WTC11 (cell line): ENCODE measurements at regions not wholly inside any gene's neighbourhood (a gene's known extent, or its start where the extent isn't known, plus 50 kb on each side); places are given as distances from the start of the nearest gene placed in this dataset.

Source experiments
- ATAC-seq: fragments of 200-7000 bp; cut with Tn5 transposase; 2 replicates; pipeline ENCODE4 v1.10.0; 2021; ENCODE audit warnings: mild to moderate bottlenecking, moderate library complexity
- CTCF ChIA-PET: fragments of 300-600 bp; sonication (Branson Sonifier 250); formaldehyde crosslinking; loops from one replicate; lab custom pipeline; 2021; ENCODE audit warnings: antibody characterized with exemption; lab: Charles Lee
- POLR2A ChIA-PET: fragments of 350-600 bp; sonication (Branson Sonifier 250); formaldehyde crosslinking; loops from one replicate; lab custom pipeline; 2021; ENCODE audit warnings: antibody characterized with exemption; lab: Charles Lee
- DNase-seq: peaks from one replicate; pipeline ENCODE4 v3.0.0; 2021; ENCODE audit warnings: low spot score
- H3K27ac Mint-ChIP-seq: 2 replicates; pipeline ENCODE4 v1.8.0; 2021; ENCODE audit warnings: mixed read lengths
- H3K27me3 Mint-ChIP-seq: 2 replicates; pipeline ENCODE4 v1.8.0; 2021; ENCODE audit warnings: low read depth, mild to moderate bottlenecking, moderate library complexity, mixed read lengths
- H3K36me3 Mint-ChIP-seq: 2 replicates; pipeline ENCODE4 v1.8.0; 2021; ENCODE audit warnings: mixed read lengths
- H3K4me1 Mint-ChIP-seq: 2 replicates; pipeline ENCODE4 v1.8.0; 2022; ENCODE audit warnings: mixed read lengths
- H3K4me3 Mint-ChIP-seq: 2 replicates; pipeline ENCODE4 v1.8.0; 2021; ENCODE audit warnings: mild to moderate bottlenecking, moderate library complexity, mixed read lengths
- H3K9me3 Mint-ChIP-seq: 2 replicates; pipeline ENCODE4 v1.8.0; 2021; ENCODE audit warnings: mixed read lengths
- CREB1 ChIP-seq: sonication (generic); formaldehyde crosslinking; IDR thresholded peaks from 2 replicates; pipeline ENCODE4 v1.8.0; 2023; ENCODE audit warnings: mild to moderate bottlenecking, missing genetic modification reagents
- EMX1 ChIP-seq: fragments of 250-450 bp; sonication (Bioruptor Pico); IDR thresholded peaks from 2 replicates; pipeline ENCODE4 v1.8.0; 2021; ENCODE audit warnings: mild to moderate bottlenecking
- FOXJ3 ChIP-seq: sonication (generic); formaldehyde crosslinking; IDR thresholded peaks from 2 replicates; pipeline ENCODE4 v1.9.0; 2021; ENCODE audit warnings: missing genetic modification reagents, mild to moderate bottlenecking, borderline replicate concordance
- HMGA2 ChIP-seq: fragments of 250-450 bp; sonication (Bioruptor Pico); IDR thresholded peaks from 2 replicates; pipeline ENCODE4 v1.4.0; 2021; ENCODE audit warnings: mild to moderate bottlenecking, moderate library complexity
- IRF1 ChIP-seq: sonication (generic); formaldehyde crosslinking; IDR thresholded peaks from 2 replicates; pipeline ENCODE4 v1.8.0; 2023; ENCODE audit warnings: missing genetic modification reagents
- JAZF1 ChIP-seq: fragments of 250-450 bp; sonication (Bioruptor Pico); IDR thresholded peaks from 2 replicates; pipeline ENCODE4 v1.9.0; 2021; ENCODE audit warnings: moderate library complexity, mild to moderate bottlenecking, inconsistent platforms
- JUN ChIP-seq: sonication (generic); formaldehyde crosslinking; IDR thresholded peaks from 2 replicates; pipeline ENCODE4 v1.8.0; 2023; ENCODE audit warnings: mild to moderate bottlenecking, missing genetic modification reagents
- MXD4 ChIP-seq: fragments of 250-450 bp; sonication (Bioruptor Pico); IDR thresholded peaks from 2 replicates; pipeline ENCODE4 v1.8.0; 2021; ENCODE audit warnings: mild to moderate bottlenecking, moderate library complexity, borderline replicate concordance
- NFATC4 ChIP-seq: fragments of 250-450 bp; sonication (Bioruptor Pico); IDR thresholded peaks from 2 replicates; pipeline ENCODE4 v1.9.0; 2021; ENCODE audit warnings: mild to moderate bottlenecking
- OVOL2 ChIP-seq: fragments of 250-450 bp; sonication (Bioruptor Pico); IDR thresholded peaks from 2 replicates; pipeline ENCODE4 v1.9.0; 2021; ENCODE audit warnings: mild to moderate bottlenecking, borderline replicate concordance
- PREB ChIP-seq: sonication (generic); formaldehyde crosslinking; IDR thresholded peaks from 2 replicates; pipeline ENCODE4 v1.8.1; 2022; ENCODE audit warnings: mild to moderate bottlenecking, missing genetic modification reagents, moderate library complexity, borderline replicate concordance
- RELA ChIP-seq: sonication (generic); formaldehyde crosslinking; IDR thresholded peaks from 2 replicates; pipeline ENCODE4 v1.8.1; 2022; ENCODE audit warnings: missing genetic modification reagents, mild to moderate bottlenecking, borderline replicate concordance
- ZNF121 ChIP-seq: sonication (generic); formaldehyde crosslinking; IDR thresholded peaks from 2 replicates; pipeline ENCODE4 v1.8.0; 2023; ENCODE audit warnings: missing genetic modification reagents
- ZNF219 ChIP-seq: sonication (generic); formaldehyde crosslinking; IDR thresholded peaks from 2 replicates; pipeline ENCODE4 v1.8.0; 2023; ENCODE audit warnings: missing genetic modification reagents, mild to moderate bottlenecking, borderline replicate concordance
- ZNF425 ChIP-seq: fragments of 250-450 bp; sonication (Bioruptor Pico); conservative IDR thresholded peaks from 2 replicates; pipeline ENCODE4 v1.9.0; 2021; ENCODE audit warnings: mild to moderate bottlenecking
- ZNF532 ChIP-seq: fragments of 250-450 bp; sonication (Bioruptor Pico); IDR thresholded peaks from 2 replicates; pipeline ENCODE4 v1.9.0; 2021; ENCODE audit warnings: mild to moderate bottlenecking, borderline replicate concordance
- TF ChIP-seq, protein P1 (sequence below): fragments of 250-450 bp; sonication (Bioruptor Pico); IDR thresholded peaks from 2 replicates; pipeline ENCODE4 v1.9.0; 2021; ENCODE audit warnings: mild to moderate bottlenecking
- TF ChIP-seq, protein P2 (sequence below): fragments of 250-450 bp; sonication (Bioruptor Pico); IDR thresholded peaks from 2 replicates; pipeline ENCODE4 v1.9.0; 2021; ENCODE audit warnings: mild to moderate bottlenecking

GRCh38 chr5:87788416-87788815 is 375.7 kb upstream of the CCNH start (continued):
- TF ChIP-seq ZNF532 (no peak), JAZF1 (no peak), IRF1 (CRISPR knock-in tag) (no peak), JUN (CRISPR knock-in tag) (no peak), PREB (no peak), RELA (CRISPR knock-in tag) (no peak)

DNA sequence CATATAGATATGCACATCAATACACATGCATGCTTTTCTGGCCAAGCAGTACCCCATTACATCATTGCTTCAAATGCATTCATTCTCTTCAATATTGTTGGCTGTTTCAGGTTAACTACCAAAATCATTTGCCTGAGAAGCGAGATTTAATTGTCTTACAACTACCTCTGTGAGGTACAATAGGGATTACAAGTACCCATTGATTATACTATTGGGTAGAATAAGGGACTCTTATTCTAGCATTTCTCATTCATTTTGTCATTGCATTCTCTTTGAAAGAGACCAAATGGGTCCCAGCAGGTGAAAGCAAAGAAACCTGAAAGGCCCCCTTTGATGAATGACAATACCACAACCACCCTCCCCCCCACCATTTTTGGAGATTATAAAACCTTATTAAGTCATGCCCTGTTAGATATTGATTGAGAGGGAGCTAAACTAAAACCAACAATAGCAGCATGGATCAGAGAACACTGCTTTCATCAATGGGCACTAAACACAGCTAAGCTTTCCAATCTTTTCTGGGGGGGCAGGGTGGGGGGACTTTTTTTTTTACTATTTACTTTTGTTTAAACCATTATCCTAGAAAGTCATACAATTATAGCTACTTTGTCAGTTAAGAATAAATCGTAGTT is 375.0 kb upstream of the CCNH start:
- Mint-ChIP-seq H3K36me3 (no peaks in the 10 kb centered on the region), H3K27me3 (peaks cover 87% of the 10 kb centered on the region), H3K9me3 (no peaks in the 10 kb centered on the region), H3K4me3 (peak overlapping the region; percentile 31), H3K4me1 (peaks cover 29% of the 10 kb centered on the region), H3K27ac (no peak overlapping the region)
- no peak for DNase-seq
- peak; percentile 84 for ATAC-seq
- ChIA-PET POLR2A (no interaction called here), CTCF (interaction anchor here (1.5 kb wide), 1 partner anchor 903 kb away, joined by 7 read pairs; no protein-coding TSS in a partner anchor)
- TF ChIP-seq ZNF425 = peak; percentile 61; the same call in 1 of the 2 replicates
- TF ChIP-seq, protein P1, sequence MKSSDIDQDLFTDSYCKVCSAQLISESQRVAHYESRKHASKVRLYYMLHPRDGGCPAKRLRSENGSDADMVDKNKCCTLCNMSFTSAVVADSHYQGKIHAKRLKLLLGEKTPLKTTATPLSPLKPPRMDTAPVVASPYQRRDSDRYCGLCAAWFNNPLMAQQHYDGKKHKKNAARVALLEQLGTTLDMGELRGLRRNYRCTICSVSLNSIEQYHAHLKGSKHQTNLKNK (CRISPR knock-in tag) = peak; percentile 93
- no peak for TF ChIP-seq ZNF219 (CRISPR knock-in tag)

GRCh38 chr5:87787086-87787485 is 374.4 kb upstream of the CCNH start:
- H3K27me3 Mint-ChIP-seq = peaks cover 88% of the 10 kb centered on the region
- H3K36me3 Mint-ChIP-seq = no peaks in the 10 kb centered on the region
- ATAC-seq (no peak), DNase-seq (no peak)
- CTCF ChIA-PET = no interaction called here
- H3K27ac Mint-ChIP-seq = no peak overlapping the region
- H3K9me3 Mint-ChIP-seq = no peaks in the 10 kb centered on the region
- peaks cover 31% of the 10 kb centered on the region for H3K4me1 Mint-ChIP-seq
- H3K4me3 Mint-ChIP-seq = no peak overlapping the region
- POLR2A ChIA-PET = interaction anchor here (0.7 kb wide), 1 partner anchor 290 kb away, joined by 3 read pairs; no protein-coding TSS in a partner anchor
- TF ChIP-seq OVOL2 (no peak), EMX1 (CRISPR knock-in tag) (no peak), NFATC4 (CRISPR knock-in tag) (no peak), HMGA2 (CRISPR knock-in tag) (no peak), FOXJ3 (CRISPR knock-in tag) (no peak), MXD4 (CRISPR knock-in tag) (no peak), CREB1 (no peak), ZNF121 (CRISPR knock-in tag) (no peak)
- TF ChIP-seq, protein P2, sequence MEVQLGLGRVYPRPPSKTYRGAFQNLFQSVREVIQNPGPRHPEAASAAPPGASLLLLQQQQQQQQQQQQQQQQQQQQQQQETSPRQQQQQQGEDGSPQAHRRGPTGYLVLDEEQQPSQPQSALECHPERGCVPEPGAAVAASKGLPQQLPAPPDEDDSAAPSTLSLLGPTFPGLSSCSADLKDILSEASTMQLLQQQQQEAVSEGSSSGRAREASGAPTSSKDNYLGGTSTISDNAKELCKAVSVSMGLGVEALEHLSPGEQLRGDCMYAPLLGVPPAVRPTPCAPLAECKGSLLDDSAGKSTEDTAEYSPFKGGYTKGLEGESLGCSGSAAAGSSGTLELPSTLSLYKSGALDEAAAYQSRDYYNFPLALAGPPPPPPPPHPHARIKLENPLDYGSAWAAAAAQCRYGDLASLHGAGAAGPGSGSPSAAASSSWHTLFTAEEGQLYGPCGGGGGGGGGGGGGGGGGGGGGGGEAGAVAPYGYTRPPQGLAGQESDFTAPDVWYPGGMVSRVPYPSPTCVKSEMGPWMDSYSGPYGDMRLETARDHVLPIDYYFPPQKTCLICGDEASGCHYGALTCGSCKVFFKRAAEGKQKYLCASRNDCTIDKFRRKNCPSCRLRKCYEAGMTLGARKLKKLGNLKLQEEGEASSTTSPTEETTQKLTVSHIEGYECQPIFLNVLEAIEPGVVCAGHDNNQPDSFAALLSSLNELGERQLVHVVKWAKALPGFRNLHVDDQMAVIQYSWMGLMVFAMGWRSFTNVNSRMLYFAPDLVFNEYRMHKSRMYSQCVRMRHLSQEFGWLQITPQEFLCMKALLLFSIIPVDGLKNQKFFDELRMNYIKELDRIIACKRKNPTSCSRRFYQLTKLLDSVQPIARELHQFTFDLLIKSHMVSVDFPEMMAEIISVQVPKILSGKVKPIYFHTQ (CRISPR knock-in tag) = no peak
- TF ChIP-seq, all 79 proteins: peak for 0
